Adrenal gland (tissue), 9 donors: ENCODE measurements at regions not wholly inside any gene's neighbourhood (a gene's known extent, or its start where the extent isn't known, plus 50 kb on each side); places are given as distances from the start of the nearest gene placed in this dataset.
"Not testable (repeated sequence)": the region's sequence is repeated elsewhere in the genome, so short reads cannot be mapped to it uniquely, and the experiment has no call there.

ENCODE experiments used
- DNase-seq, 7 donors: peaks; one replicate each; pipeline ENCODE4 v3.0.0-alpha.2; 2019 to 2020
- H3K27ac ChIP-seq, 5 donors: fragments of 200-600 bp; sonication (generic) in 4 of 5; 1 replicate in 3 of 5; 2 replicates in 2 of 5; pipeline versions ENCODE4 v1.5.1 to v1.8.0; 2016 to 2020; ENCODE audit warnings: mild to moderate bottlenecking in 1 of 5
- H3K27me3 ChIP-seq: fragments of 200-600 bp; 2 replicates; pipeline ENCODE4 v1.8.0; 2021
- H3K36me3 ChIP-seq, 2 donors: fragments of 200-600 bp; replicated peaks in 1 of 2; 1 replicate in 1 of 2; 2 replicates in 1 of 2; pipeline versions ENCODE4 v1.5.1 to v1.8.0; 2018 to 2022
- H3K4me1 ChIP-seq, 2 donors: fragments of 200-600 bp; replicated peaks in 1 of 2; 1 replicate in 1 of 2; 2 replicates in 1 of 2; pipeline versions ENCODE4 v1.5.1 to v1.8.0; 2018 to 2021
- H3K4me3 ChIP-seq, 4 donors: fragments of 200-600 bp; sonication (generic) in 3 of 4; one replicate each; pipeline ENCODE4 v1.5.1; 2016 to 2018
- H3K9me3 ChIP-seq, 3 donors: fragments of 200-600 bp; sonication (generic) in 1 of 3; replicated peaks in 1 of 3; 1 replicate in 2 of 3; 2 replicates in 1 of 3; pipeline versions ENCODE4 v1.5.1 to v1.8.0; 2016 to 2021
- POLR2A ChIP-seq, 2 donors: fragments of 450-650 bp; IDR thresholded peaks; one replicate each; pipeline ENCODE4 v1.6.1; 2017; ENCODE audit warnings: antibody characterized with exemption in 2 of 2, mild to moderate bottlenecking in 2 of 2, moderate library complexity in 1 of 2
- WGBS, 4 donors: extraction: QIAGEN DNeasy Blood & Tissue Kit in 2 of 4; methylation state at CpG; one replicate each; pipeline versions ENCODE4 v1.1.5 to v1.1.7; 2013 to 2017; 5-methylcytosine and 5-hydroxymethylcytosine counted together
- intact Hi-C, 2 donors: fragments of 100-400 bp; cut with DNase I; formaldehyde crosslinking; loops; one replicate each; pipeline versions ENCODE4 v1.14.1 to v1.15.0; 2022 to 2023
- TF ChIP-seq, protein P1 (sequence below), 6 experiments: fragments of 450-650 bp in 4 of 6; fragments of 200-600 bp in 2 of 6; sonication (generic) in 1 of 6; IDR thresholded peaks; 1 replicate in 5 of 6; 2 replicates in 1 of 6; pipeline versions ENCODE4 v1.5.1 to v1.8.0; 2016 to 2021; ENCODE audit warnings: antibody characterized with exemption in 6 of 6, mild to moderate bottlenecking in 2 of 6, moderate library complexity in 1 of 6
- donor health status: healthy with polysubstance abuse.
- donor health status: Bipolar disorder and iron deficiency.
- donor health status: DM: yes; HTN: yes; CAD: no.
- donor health status: DM: no; HTN: no; CAD: no.
- donor health status: DM: no; HTN: no; CAD: no.

- TF ChIP-seq, protein P1, sequence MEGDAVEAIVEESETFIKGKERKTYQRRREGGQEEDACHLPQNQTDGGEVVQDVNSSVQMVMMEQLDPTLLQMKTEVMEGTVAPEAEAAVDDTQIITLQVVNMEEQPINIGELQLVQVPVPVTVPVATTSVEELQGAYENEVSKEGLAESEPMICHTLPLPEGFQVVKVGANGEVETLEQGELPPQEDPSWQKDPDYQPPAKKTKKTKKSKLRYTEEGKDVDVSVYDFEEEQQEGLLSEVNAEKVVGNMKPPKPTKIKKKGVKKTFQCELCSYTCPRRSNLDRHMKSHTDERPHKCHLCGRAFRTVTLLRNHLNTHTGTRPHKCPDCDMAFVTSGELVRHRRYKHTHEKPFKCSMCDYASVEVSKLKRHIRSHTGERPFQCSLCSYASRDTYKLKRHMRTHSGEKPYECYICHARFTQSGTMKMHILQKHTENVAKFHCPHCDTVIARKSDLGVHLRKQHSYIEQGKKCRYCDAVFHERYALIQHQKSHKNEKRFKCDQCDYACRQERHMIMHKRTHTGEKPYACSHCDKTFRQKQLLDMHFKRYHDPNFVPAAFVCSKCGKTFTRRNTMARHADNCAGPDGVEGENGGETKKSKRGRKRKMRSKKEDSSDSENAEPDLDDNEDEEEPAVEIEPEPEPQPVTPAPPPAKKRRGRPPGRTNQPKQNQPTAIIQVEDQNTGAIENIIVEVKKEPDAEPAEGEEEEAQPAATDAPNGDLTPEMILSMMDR (IDR thresholded peaks at IDR 0.05): no peak
- no peak for TF ChIP-seq POLR2A (IDR thresholded peaks at IDR 0.05)
- Histone ChIP-seq H3K36me3 (no peaks in the 10 kb centered on the region), H3K27ac (no peak overlapping the region), H3K9me3 (no peaks in the 10 kb centered on the region), H3K4me1 (no peaks in the 10 kb centered on the region), H3K27me3 (no peaks in the 10 kb centered on the region), H3K4me3 (no peak overlapping the region)
- DNase-seq: no peak
- WGBS, 4 donors: 76 to 92% (median 84%) methylated on average over 1 of the region's 1 CpG
- intact Hi-C loops: no loop called here
These were observed 88.3 kb upstream of the ACBD5 start for GRCh38 chr10:27328946-27329345.

DNA sequence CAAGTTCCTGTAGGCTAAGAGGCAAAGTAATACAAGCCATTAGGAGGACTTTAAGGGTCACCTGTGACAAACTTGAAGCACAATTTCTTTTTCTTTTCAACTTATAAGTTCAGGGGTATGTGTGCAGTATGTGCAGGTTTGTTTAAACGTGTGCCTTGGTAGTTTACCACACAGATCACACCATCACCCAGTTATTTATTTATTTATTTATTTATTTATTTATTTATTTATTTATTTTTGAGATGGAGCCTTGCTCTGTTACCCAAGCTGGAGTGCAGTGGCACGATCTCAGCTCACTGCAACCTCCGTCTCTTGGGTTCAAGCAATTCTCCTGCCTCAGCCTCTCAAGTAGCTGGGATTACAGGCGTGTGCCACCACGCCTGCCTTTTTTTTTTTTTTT lies 86.2 kb upstream of the ACBD5 start:
- H3K4me3 ChIP-seq, H3K9me3 ChIP-seq, H3K27ac ChIP-seq, DNase-seq, H3K27me3 ChIP-seq, intact Hi-C loops, H3K4me1 ChIP-seq, H3K36me3 ChIP-seq: not testable (repeated sequence)
- 76 to 87% (median 83%) methylated on average over 5 of the region's 5 CpGs for WGBS, 4 donors

- intact Hi-C loops: no loop called here
- Histone ChIP-seq H3K27me3 (no peaks in the 10 kb centered on the region), H3K27ac (peak overlapping the region in 2 of 5 donors; percentile 67 to 88), H3K36me3 (no peaks in the 10 kb centered on the region), H3K4me1 (peaks cover 4 to 5% of the 10 kb centered on the region in 2 donors), H3K9me3 (no peaks in the 10 kb centered on the region), H3K4me3 (peak overlapping the region in 2 of 4 donors; percentile 19 to 48)
- TF ChIP-seq, protein P1 (IDR thresholded peaks at IDR 0.05): no peak
- no peak for TF ChIP-seq POLR2A (IDR thresholded peaks at IDR 0.05)
- WGBS, 4 donors: 20 to 28% (median 22%) methylated on average over 21 to 44 of the region's 44 CpGs
- peak; percentile 33 to 77 (median 55) for DNase-seq
These were observed 79.3 kb upstream of the ACBD5 start for GRCh38 chr10:27319752-27320431.

DNA sequence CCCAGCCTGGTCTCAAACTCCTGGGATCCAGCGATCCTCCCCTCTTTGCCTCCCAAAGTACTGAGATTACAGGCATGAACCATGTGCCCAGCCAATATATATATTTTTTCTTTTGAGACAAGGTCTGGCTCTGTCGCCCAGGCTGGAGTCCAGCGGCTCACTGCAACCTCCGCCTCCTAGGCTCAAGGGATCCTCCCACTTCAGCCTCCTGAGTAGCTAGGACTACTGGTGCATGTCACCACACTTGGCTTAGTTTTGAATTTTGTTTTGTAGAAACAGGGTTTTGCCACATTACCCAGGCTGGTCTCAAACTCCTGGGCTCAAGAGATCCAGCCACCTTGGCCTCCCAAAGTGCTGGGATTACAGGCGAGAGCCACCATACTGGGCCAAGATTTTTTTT lies 78.5 kb upstream of the ACBD5 start:
- WGBS, 4 donors: 88 to 94% (median 91%) methylated on average over 5 of the region's 5 CpGs
- H3K27me3 ChIP-seq, H3K4me1 ChIP-seq, intact Hi-C loops, H3K4me3 ChIP-seq, H3K36me3 ChIP-seq, H3K9me3 ChIP-seq, DNase-seq: not testable (repeated sequence)
- peak overlapping the region in 2 of 5 donors; percentile 67 to 88 for H3K27ac ChIP-seq

GRCh38 chr10:27315082-27315481 lies 74.5 kb upstream of the ACBD5 start:
- intact Hi-C loops, H3K4me1 ChIP-seq, H3K4me3 ChIP-seq, H3K9me3 ChIP-seq, DNase-seq, H3K27me3 ChIP-seq, H3K27ac ChIP-seq, H3K36me3 ChIP-seq: not testable (repeated sequence)
- WGBS, 4 donors: 61 to 72% (median 67%) methylated on average over 2 of the region's 2 CpGs

DNA sequence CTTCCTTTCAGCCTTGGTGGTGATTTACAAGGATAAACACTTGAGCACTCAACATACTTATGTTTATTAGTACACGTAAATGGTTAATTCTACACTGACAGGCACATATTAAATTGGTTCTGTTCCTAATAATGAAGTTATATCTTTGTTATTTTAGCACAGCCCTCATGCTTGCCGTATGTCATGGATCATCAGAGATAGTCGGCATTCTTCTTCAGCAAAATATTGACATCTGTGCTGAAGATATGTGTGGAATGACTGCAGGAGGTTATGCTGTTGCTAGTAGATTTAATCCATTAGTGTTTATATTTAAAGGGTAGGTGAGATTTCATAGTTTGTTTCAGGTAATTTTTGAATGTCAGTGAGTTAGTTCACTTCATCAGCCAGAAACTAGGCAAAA lies 73.0 kb upstream of the ACBD5 start:
- H3K36me3 ChIP-seq, DNase-seq, H3K27ac ChIP-seq, intact Hi-C loops, H3K4me3 ChIP-seq, H3K4me1 ChIP-seq, H3K9me3 ChIP-seq, H3K27me3 ChIP-seq: not testable (repeated sequence)
- WGBS, 4 donors: 54 to 70% (median 60%) methylated on average over 3 of the region's 3 CpGs
